NCI-H2081 (cell line): ENCODE measurements at regions not wholly inside any gene's neighbourhood (a gene's known extent, or its start where the extent isn't known, plus 50 kb on each side); places are given as distances from the start of the nearest gene placed in this dataset.

Source experiments
- DNase-seq, 2 experiments: peaks; one replicate each; lab custom pipeline; 2025; lab: John Stamatoyannopoulos, UW

- DNase-seq: no peak
These were observed 186.8 kb downstream of the ZEB2 start for GRCh38 chr2:144333143-144333555.

- DNase-seq: peak; percentile 87 to 89
These were observed 187.4 kb downstream of the ZEB2 start for GRCh38 chr2:144332356-144333142.

- no peak for DNase-seq
These were observed 188.1 kb downstream of the ZEB2 start for GRCh38 chr2:144331674-144332355.

- DNase-seq: peak in 1 of 2 experiments; percentile 24
These were observed 188.8 kb downstream of the ZEB2 start for GRCh38 chr2:144330951-144331673.

- DNase-seq: no peak
These were observed 190.4 kb downstream of the ZEB2 start for GRCh38 chr2:144329472-144329871.

- no peak for DNase-seq
These were observed 191.0 kb downstream of the ZEB2 start for GRCh38 chr2:144328938-144329337.

GRCh38 chr2:144326825-144327224 is 193.1 kb downstream of the ZEB2 start:
- no peak for DNase-seq

- DNase-seq: no peak
These were observed 194.8 kb downstream of the ZEB2 start for GRCh38 chr2:144325086-144325485.

- no peak for DNase-seq
These were observed 195.4 kb downstream of the ZEB2 start for GRCh38 chr2:144324446-144325045.

GRCh38 chr2:144323946-144324345 is 196.0 kb downstream of the ZEB2 start:
- DNase-seq: no peak

GRCh38 chr2:144322379-144322778 is 197.5 kb downstream of the ZEB2 start:
- no peak for DNase-seq

- no peak for DNase-seq
These were observed 199.4 kb downstream of the ZEB2 start for GRCh38 chr2:144320491-144320890.

- no peak for DNase-seq
These were observed 202.7 kb downstream of the ZEB2 start for GRCh38 chr2:144317071-144317738.

- DNase-seq: no peak
These were observed 208.9 kb downstream of the ZEB2 start for GRCh38 chr2:144310889-144311608.

GRCh38 chr2:144310484-144310883 is 209.4 kb downstream of the ZEB2 start:
- DNase-seq: no peak

- DNase-seq: no peak
These were observed 212.2 kb downstream of the ZEB2 start for GRCh38 chr2:144307711-144308110.

- no peak for DNase-seq
These were observed 215.7 kb downstream of the ZEB2 start for GRCh38 chr2:144304202-144304601.

- no peak for DNase-seq
These were observed 219.3 kb downstream of the ZEB2 start for GRCh38 chr2:144300632-144301031.

GRCh38 chr2:144290276-144290675 is 229.6 kb downstream of the ZEB2 start:
- DNase-seq: no peak

- DNase-seq: no peak
These were observed 231.5 kb downstream of the ZEB2 start for GRCh38 chr2:144288438-144288837.

- no peak for DNase-seq
These were observed 234.6 kb downstream of the ZEB2 start for GRCh38 chr2:144285324-144285723.
